ENCODE measurements at regions not wholly inside any gene's neighbourhood (a gene's known extent, or its start where the extent isn't known, plus 50 kb on each side); places are given as distances from the start of the nearest gene placed in this dataset.

DNA sequence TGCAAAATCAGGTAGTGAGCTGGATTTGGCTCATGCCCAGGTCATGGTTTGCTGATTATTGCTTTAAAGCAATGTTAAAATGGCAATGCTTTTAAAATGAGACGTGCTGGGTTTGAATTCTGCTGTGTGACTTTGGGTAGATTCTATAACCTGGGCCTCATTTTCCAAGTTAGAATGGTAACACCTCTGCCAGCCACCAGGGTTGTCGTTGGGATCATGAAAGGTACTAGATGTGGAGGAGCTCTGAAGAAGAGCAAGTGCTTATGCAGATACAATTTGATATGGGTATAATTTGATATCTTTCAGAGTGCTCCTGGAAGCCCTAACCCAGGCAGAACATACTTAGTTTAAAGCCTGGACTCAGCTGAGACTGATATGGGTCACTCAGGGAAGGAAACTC is 60.0 kb downstream of the EVX1 start:
- TF ChIP-seq, protein P1, sequence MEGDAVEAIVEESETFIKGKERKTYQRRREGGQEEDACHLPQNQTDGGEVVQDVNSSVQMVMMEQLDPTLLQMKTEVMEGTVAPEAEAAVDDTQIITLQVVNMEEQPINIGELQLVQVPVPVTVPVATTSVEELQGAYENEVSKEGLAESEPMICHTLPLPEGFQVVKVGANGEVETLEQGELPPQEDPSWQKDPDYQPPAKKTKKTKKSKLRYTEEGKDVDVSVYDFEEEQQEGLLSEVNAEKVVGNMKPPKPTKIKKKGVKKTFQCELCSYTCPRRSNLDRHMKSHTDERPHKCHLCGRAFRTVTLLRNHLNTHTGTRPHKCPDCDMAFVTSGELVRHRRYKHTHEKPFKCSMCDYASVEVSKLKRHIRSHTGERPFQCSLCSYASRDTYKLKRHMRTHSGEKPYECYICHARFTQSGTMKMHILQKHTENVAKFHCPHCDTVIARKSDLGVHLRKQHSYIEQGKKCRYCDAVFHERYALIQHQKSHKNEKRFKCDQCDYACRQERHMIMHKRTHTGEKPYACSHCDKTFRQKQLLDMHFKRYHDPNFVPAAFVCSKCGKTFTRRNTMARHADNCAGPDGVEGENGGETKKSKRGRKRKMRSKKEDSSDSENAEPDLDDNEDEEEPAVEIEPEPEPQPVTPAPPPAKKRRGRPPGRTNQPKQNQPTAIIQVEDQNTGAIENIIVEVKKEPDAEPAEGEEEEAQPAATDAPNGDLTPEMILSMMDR (IDR thresholded peaks at IDR 0.05; ENCODE audit: poor library complexity), result no peak
- no peak for TF ChIP-seq EZH2phosphoT487 (IDR thresholded peaks at IDR 0.05; ENCODE audit: low read depth, severe bottlenecking, unreplicated experiment)

All from hepatocyte (in vitro differentiated cells).